ENCODE measurements at regions not wholly inside any gene's neighbourhood (a gene's known extent, or its start where the extent isn't known, plus 50 kb on each side); places are given as distances from the start of the nearest gene placed in this dataset.
A peak's percentile ranks its signal among the peaks of the same experiment; 100 is the strongest.

DNA sequence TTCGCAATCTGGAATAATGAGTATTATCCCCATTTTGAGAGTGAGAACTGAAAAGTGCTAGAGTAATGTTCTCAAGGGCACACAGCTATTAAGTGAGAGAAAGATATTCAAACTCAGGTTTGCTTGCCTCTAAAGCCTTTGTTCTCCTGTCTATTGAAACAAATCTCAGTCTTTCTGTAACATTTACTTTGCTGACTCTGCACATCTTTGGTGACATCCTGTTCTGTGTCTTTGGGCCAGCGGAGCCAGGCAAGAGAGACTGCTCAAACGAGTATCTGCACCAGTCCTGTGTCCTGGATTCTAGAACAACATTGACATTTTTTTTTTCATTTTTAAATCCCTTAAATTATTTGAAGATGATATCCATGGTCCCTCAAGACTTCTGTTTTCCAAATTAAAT lies 1539.2 kb upstream of the PIK3C3 start (continued):
- TF ChIP-seq, protein P1, sequence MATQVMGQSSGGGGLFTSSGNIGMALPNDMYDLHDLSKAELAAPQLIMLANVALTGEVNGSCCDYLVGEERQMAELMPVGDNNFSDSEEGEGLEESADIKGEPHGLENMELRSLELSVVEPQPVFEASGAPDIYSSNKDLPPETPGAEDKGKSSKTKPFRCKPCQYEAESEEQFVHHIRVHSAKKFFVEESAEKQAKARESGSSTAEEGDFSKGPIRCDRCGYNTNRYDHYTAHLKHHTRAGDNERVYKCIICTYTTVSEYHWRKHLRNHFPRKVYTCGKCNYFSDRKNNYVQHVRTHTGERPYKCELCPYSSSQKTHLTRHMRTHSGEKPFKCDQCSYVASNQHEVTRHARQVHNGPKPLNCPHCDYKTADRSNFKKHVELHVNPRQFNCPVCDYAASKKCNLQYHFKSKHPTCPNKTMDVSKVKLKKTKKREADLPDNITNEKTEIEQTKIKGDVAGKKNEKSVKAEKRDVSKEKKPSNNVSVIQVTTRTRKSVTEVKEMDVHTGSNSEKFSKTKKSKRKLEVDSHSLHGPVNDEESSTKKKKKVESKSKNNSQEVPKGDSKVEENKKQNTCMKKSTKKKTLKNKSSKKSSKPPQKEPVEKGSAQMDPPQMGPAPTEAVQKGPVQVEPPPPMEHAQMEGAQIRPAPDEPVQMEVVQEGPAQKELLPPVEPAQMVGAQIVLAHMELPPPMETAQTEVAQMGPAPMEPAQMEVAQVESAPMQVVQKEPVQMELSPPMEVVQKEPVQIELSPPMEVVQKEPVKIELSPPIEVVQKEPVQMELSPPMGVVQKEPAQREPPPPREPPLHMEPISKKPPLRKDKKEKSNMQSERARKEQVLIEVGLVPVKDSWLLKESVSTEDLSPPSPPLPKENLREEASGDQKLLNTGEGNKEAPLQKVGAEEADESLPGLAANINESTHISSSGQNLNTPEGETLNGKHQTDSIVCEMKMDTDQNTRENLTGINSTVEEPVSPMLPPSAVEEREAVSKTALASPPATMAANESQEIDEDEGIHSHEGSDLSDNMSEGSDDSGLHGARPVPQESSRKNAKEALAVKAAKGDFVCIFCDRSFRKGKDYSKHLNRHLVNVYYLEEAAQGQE (IDR thresholded peaks at IDR 0.05; ENCODE audit: unreplicated experiment), result no peak

DNA sequence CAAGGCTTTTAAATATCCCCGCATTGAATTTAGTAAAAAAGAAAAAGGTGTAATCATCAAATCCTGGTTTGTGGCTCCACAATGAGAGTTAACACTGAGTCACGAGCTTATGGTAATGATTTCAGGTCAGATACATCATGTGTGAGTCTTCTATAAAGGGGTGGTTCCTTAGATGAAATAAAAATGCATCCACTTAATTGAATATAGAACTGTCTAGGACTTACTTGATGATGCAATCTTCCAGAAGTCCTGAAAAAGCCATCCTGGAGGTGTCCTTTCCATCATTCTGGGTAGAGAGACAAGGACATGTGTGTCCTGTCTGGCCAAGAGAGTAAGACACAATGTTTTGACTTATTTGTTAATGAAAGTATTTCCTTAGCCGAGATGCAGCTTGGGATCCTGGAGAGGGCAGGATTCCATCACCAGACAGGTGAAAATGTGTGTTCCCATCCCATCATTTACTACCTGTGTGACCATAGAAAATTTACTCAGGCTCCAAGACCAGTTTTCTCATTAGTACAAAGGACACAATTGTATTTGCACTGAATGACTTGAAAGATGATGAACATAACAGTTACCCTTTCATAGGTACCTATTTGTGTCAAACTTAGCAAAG lies 1539.8 kb upstream of the PIK3C3 start:
- Histone ChIP-seq H3K27ac (ENCODE audit: low read depth) (no peak overlapping the region), H3K27me3 (ENCODE audit: insufficient read depth) (no peaks in the 10 kb centered on the region), H3K4me2 (no peak overlapping the region), H3K4me1 (ENCODE audit: insufficient read depth) (no peaks in the 10 kb centered on the region), H3K4me3 (no peak overlapping the region), H3K36me3 (ENCODE audit: insufficient read depth) (no peaks in the 10 kb centered on the region), H3K79me2 (replicated peaks; ENCODE audit: insufficient read depth) (no peaks in the 10 kb centered on the region), H3F3A (replicated peaks; ENCODE audit: low read depth) (no peaks in the 10 kb centered on the region), H3K9me2 (ENCODE audit: insufficient read depth) (no peaks in the 10 kb centered on the region), H4K20me1 (replicated peaks; ENCODE audit: insufficient read depth) (no peaks in the 10 kb centered on the region), H2AFZ (no peak overlapping the region; the same call in 1 of the 2 replicates)
- H3K27me3 Mint-ChIP-seq (ENCODE audit: insufficient read depth, low read depth, poor library complexity), result peaks cover 4% of the 10 kb centered on the region
- no peaks in the 10 kb centered on the region for H3K9me3 Mint-ChIP-seq
- H3K4me1 Mint-ChIP-seq, result no peaks in the 10 kb centered on the region; the same call in 2 of the 3 replicates
- ATAC-seq (peak; percentile 25; the same call in 1 of the 3 replicates), DNase-seq (ENCODE audit: low spot score) (peak; percentile 22)
- H3K36me3 Mint-ChIP-seq (ENCODE audit: low read depth), result no peaks in the 10 kb centered on the region
- no peak overlapping the region for H3K27ac Mint-ChIP-seq
- H3K4me3 Mint-ChIP-seq, result no peak overlapping the region
- TF ChIP-seq, protein P2, sequence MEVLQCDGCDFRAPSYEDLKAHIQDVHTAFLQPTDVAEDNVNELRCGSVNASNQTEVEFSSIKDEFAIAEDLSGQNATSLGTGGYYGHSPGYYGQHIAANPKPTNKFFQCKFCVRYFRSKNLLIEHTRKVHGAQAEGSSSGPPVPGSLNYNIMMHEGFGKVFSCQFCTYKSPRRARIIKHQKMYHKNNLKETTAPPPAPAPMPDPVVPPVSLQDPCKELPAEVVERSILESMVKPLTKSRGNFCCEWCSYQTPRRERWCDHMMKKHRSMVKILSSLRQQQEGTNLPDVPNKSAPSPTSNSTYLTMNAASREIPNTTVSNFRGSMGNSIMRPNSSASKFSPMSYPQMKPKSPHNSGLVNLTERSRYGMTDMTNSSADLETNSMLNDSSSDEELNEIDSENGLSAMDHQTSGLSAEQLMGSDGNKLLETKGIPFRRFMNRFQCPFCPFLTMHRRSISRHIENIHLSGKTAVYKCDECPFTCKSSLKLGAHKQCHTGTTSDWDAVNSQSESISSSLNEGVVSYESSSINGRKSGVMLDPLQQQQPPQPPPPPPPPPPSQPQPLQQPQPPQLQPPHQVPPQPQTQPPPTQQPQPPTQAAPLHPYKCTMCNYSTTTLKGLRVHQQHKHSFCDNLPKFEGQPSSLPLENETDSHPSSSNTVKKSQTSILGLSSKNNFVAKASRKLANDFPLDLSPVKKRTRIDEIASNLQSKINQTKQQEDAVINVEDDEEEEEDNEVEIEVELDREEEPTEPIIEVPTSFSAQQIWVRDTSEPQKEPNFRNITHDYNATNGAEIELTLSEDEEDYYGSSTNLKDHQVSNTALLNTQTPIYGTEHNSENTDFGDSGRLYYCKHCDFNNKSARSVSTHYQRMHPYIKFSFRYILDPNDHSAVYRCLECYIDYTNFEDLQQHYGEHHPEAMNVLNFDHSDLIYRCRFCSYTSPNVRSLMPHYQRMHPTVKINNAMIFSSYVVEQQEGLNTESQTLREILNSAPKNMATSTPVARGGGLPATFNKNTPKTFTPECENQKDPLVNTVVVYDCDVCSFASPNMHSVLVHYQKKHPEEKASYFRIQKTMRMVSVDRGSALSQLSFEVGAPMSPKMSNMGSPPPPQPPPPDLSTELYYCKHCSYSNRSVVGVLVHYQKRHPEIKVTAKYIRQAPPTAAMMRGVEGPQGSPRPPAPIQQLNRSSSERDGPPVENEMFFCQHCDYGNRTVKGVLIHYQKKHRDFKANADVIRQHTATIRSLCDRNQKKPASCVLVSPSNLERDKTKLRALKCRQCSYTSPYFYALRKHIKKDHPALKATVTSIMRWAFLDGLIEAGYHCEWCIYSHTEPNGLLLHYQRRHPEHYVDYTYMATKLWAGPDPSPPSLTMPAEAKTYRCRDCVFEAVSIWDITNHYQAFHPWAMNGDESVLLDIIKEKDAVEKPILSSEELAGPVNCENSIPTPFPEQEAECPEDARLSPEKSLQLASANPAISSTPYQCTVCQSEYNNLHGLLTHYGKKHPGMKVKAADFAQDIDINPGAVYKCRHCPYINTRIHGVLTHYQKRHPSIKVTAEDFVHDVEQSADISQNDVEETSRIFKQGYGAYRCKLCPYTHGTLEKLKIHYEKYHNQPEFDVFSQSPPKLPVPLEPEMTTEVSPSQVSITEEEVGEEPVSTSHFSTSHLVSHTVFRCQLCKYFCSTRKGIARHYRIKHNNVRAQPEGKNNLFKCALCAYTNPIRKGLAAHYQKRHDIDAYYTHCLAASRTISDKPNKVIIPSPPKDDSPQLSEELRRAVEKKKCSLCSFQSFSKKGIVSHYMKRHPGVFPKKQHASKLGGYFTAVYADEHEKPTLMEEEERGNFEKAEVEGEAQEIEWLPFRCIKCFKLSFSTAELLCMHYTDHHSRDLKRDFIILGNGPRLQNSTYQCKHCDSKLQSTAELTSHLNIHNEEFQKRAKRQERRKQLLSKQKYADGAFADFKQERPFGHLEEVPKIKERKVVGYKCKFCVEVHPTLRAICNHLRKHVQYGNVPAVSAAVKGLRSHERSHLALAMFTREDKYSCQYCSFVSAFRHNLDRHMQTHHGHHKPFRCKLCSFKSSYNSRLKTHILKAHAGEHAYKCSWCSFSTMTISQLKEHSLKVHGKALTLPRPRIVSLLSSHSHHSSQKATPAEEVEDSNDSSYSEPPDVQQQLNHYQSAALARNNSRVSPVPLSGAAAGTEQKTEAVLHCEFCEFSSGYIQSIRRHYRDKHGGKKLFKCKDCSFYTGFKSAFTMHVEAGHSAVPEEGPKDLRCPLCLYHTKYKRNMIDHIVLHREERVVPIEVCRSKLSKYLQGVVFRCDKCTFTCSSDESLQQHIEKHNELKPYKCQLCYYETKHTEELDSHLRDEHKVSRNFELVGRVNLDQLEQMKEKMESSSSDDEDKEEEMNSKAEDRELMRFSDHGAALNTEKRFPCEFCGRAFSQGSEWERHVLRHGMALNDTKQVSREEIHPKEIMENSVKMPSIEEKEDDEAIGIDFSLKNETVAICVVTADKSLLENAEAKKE (CRISPR knock-in tag; IDR thresholded peaks at IDR 0.05), result no peak
- TF ChIP-seq ZNF114 (CRISPR knock-in tag; IDR thresholded peaks at IDR 0.05) (no peak), POLR2AphosphoS5 (IDR thresholded peaks at IDR 0.05; ENCODE audit: low read depth) (no peak), NANOG (IDR thresholded peaks at IDR 0.05; ENCODE audit: borderline replicate concordance) (no peak), STAT1 (IDR thresholded peaks at IDR 0.05; ENCODE audit: unreplicated experiment) (no peak), EZH2phosphoT487 (IDR thresholded peaks at IDR 0.05; ENCODE audit: unreplicated experiment) (no peak)
- TF ChIP-seq, protein P3, sequence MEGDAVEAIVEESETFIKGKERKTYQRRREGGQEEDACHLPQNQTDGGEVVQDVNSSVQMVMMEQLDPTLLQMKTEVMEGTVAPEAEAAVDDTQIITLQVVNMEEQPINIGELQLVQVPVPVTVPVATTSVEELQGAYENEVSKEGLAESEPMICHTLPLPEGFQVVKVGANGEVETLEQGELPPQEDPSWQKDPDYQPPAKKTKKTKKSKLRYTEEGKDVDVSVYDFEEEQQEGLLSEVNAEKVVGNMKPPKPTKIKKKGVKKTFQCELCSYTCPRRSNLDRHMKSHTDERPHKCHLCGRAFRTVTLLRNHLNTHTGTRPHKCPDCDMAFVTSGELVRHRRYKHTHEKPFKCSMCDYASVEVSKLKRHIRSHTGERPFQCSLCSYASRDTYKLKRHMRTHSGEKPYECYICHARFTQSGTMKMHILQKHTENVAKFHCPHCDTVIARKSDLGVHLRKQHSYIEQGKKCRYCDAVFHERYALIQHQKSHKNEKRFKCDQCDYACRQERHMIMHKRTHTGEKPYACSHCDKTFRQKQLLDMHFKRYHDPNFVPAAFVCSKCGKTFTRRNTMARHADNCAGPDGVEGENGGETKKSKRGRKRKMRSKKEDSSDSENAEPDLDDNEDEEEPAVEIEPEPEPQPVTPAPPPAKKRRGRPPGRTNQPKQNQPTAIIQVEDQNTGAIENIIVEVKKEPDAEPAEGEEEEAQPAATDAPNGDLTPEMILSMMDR (conservative IDR thresholded peaks at IDR 0.05; ENCODE audit: low read depth in 2 of 2), result peak; percentile 30 to 65; a peak in 2 of 4 replicates

All from GM23338 (cell line).